ENCODE measurements at regions not wholly inside any gene's neighbourhood (a gene's known extent, or its start where the extent isn't known, plus 50 kb on each side); places are given as distances from the start of the nearest gene placed in this dataset.

- TF ChIP-seq CTCF (IDR thresholded peaks at IDR 0.05; ENCODE audit: borderline replicate concordance, extremely low read depth, low read length, poor library complexity, severe bottlenecking) = no peak
- TF ChIP-seq EZH2 (IDR thresholded peaks at IDR 0.05; ENCODE audit: borderline replicate concordance, low read depth, low read length, severe bottlenecking) = no peak
- ATAC-seq (ENCODE audit: insufficient read depth, low read depth) = no peak
Measured at GRCh38 chr11:71330996-71331395, 78.6 kb upstream of the SHANK2 start.

GRCh38 chr11:71330349-71330748, 78.0 kb upstream of the SHANK2 start:
- no peak overlapping the region for H3K27ac ChIP-seq (ENCODE audit: low read length)
- H3K4me2 ChIP-seq (ENCODE audit: insufficient read depth, low read length) = no peak overlapping the region
- TF ChIP-seq EZH2 (IDR thresholded peaks at IDR 0.05; ENCODE audit: borderline replicate concordance, low read depth, low read length, severe bottlenecking) = no peak
- TF ChIP-seq CTCF (IDR thresholded peaks at IDR 0.05; ENCODE audit: borderline replicate concordance, extremely low read depth, low read length, poor library complexity, severe bottlenecking) = no peak
- H3K9me3 ChIP-seq (ENCODE audit: insufficient read depth, low read length, severe bottlenecking) = peaks cover 29% of the 10 kb centered on the region
- H3K9ac ChIP-seq (ENCODE audit: low read depth, low read length) = no peak overlapping the region
- H3K79me2 ChIP-seq (ENCODE audit: insufficient read depth, low read length) = no peaks in the 10 kb centered on the region
- DNase-seq = no peak
- H3K36me3 ChIP-seq (ENCODE audit: insufficient read depth, low read length) = no peaks in the 10 kb centered on the region
- no peaks in the 10 kb centered on the region for H3K27me3 ChIP-seq (ENCODE audit: insufficient read depth, low read length, poor library complexity)
- H3K4me1 ChIP-seq (ENCODE audit: insufficient read depth, low read length) = no peaks in the 10 kb centered on the region
- no peaks in the 10 kb centered on the region for H4K20me1 ChIP-seq (ENCODE audit: insufficient read depth, low read length)
- no peak overlapping the region for H2AFZ ChIP-seq (ENCODE audit: low read depth, low read length)
- no peak for ATAC-seq (ENCODE audit: insufficient read depth, low read depth)
- no peak overlapping the region for H3K4me3 ChIP-seq (ENCODE audit: low read depth in 1 of 2, low read length in 2 of 2)

More at GRCh38 chr11:71330996-71331395, 78.6 kb upstream of the SHANK2 start:
- H3K4me2 ChIP-seq (ENCODE audit: insufficient read depth, low read length) = no peak overlapping the region
- peaks cover 29% of the 10 kb centered on the region for H3K9me3 ChIP-seq (ENCODE audit: insufficient read depth, low read length, severe bottlenecking)
- H4K20me1 ChIP-seq (ENCODE audit: insufficient read depth, low read length) = no peaks in the 10 kb centered on the region
- no peaks in the 10 kb centered on the region for H3K79me2 ChIP-seq (ENCODE audit: insufficient read depth, low read length)
- DNase-seq = no peak
- no peak overlapping the region for H3K9ac ChIP-seq (ENCODE audit: low read depth, low read length)
- H3K36me3 ChIP-seq (ENCODE audit: insufficient read depth, low read length) = no peaks in the 10 kb centered on the region
- H2AFZ ChIP-seq (ENCODE audit: low read depth, low read length) = no peak overlapping the region
- no peaks in the 10 kb centered on the region for H3K27me3 ChIP-seq (ENCODE audit: insufficient read depth, low read length, poor library complexity)
- H3K27ac ChIP-seq (ENCODE audit: low read length) = no peak overlapping the region
- H3K4me1 ChIP-seq (ENCODE audit: insufficient read depth, low read length) = no peaks in the 10 kb centered on the region
- H3K4me3 ChIP-seq (ENCODE audit: low read depth in 1 of 2, low read length in 2 of 2) = no peak overlapping the region

GRCh38 chr11:71329786-71330185, 77.4 kb upstream of the SHANK2 start:
- no peak overlapping the region for H3K27ac ChIP-seq (ENCODE audit: low read length)
- H3K4me2 ChIP-seq (ENCODE audit: insufficient read depth, low read length) = no peak overlapping the region
- H3K4me3 ChIP-seq (ENCODE audit: low read depth in 1 of 2, low read length in 2 of 2) = no peak overlapping the region
- no peak for ATAC-seq (ENCODE audit: insufficient read depth, low read depth)
- no peak overlapping the region for H3K9ac ChIP-seq (ENCODE audit: low read depth, low read length)
- H3K79me2 ChIP-seq (ENCODE audit: insufficient read depth, low read length) = no peaks in the 10 kb centered on the region
- TF ChIP-seq EZH2 (IDR thresholded peaks at IDR 0.05; ENCODE audit: borderline replicate concordance, low read depth, low read length, severe bottlenecking) (no peak), CTCF (IDR thresholded peaks at IDR 0.05; ENCODE audit: borderline replicate concordance, extremely low read depth, low read length, poor library complexity, severe bottlenecking) (no peak)
- no peak for DNase-seq
- H3K27me3 ChIP-seq (ENCODE audit: insufficient read depth, low read length, poor library complexity) = no peaks in the 10 kb centered on the region
- H4K20me1 ChIP-seq (ENCODE audit: insufficient read depth, low read length) = no peaks in the 10 kb centered on the region
- H3K4me1 ChIP-seq (ENCODE audit: insufficient read depth, low read length) = no peaks in the 10 kb centered on the region
- H2AFZ ChIP-seq (ENCODE audit: low read depth, low read length) = no peak overlapping the region
- H3K36me3 ChIP-seq (ENCODE audit: insufficient read depth, low read length) = no peaks in the 10 kb centered on the region
- H3K9me3 ChIP-seq (ENCODE audit: insufficient read depth, low read length, severe bottlenecking) = peaks cover 28% of the 10 kb centered on the region

GRCh38 chr11:71329165-71329510, 76.8 kb upstream of the SHANK2 start:
- DNase-seq = no peak
- no peaks in the 10 kb centered on the region for H3K79me2 ChIP-seq (ENCODE audit: insufficient read depth, low read length)
- no peaks in the 10 kb centered on the region for H4K20me1 ChIP-seq (ENCODE audit: insufficient read depth, low read length)
- no peak for ATAC-seq (ENCODE audit: insufficient read depth, low read depth)
- H3K27me3 ChIP-seq (ENCODE audit: insufficient read depth, low read length, poor library complexity) = no peaks in the 10 kb centered on the region
- TF ChIP-seq CTCF (IDR thresholded peaks at IDR 0.05; ENCODE audit: borderline replicate concordance, extremely low read depth, low read length, poor library complexity, severe bottlenecking) (no peak), EZH2 (IDR thresholded peaks at IDR 0.05; ENCODE audit: borderline replicate concordance, low read depth, low read length, severe bottlenecking) (no peak)
- peaks cover 21% of the 10 kb centered on the region for H3K9me3 ChIP-seq (ENCODE audit: insufficient read depth, low read length, severe bottlenecking)
- no peaks in the 10 kb centered on the region for H3K36me3 ChIP-seq (ENCODE audit: insufficient read depth, low read length)
- H3K4me1 ChIP-seq (ENCODE audit: insufficient read depth, low read length) = no peaks in the 10 kb centered on the region
- no peak overlapping the region for H3K4me3 ChIP-seq (ENCODE audit: low read depth in 1 of 2, low read length in 2 of 2)
- no peak overlapping the region for H3K9ac ChIP-seq (ENCODE audit: low read depth, low read length)
- H3K4me2 ChIP-seq (ENCODE audit: insufficient read depth, low read length) = no peak overlapping the region
- H2AFZ ChIP-seq (ENCODE audit: low read depth, low read length) = no peak overlapping the region
- H3K27ac ChIP-seq (ENCODE audit: low read length) = no peak overlapping the region
